ENCODE measurements at regions not wholly inside any gene's neighbourhood (a gene's known extent, or its start where the extent isn't known, plus 50 kb on each side); places are given as distances from the start of the nearest gene placed in this dataset.
"Not testable (repeated sequence)": the region's sequence is repeated elsewhere in the genome, so short reads cannot be mapped to it uniquely, and the experiment has no call there.

DNA sequence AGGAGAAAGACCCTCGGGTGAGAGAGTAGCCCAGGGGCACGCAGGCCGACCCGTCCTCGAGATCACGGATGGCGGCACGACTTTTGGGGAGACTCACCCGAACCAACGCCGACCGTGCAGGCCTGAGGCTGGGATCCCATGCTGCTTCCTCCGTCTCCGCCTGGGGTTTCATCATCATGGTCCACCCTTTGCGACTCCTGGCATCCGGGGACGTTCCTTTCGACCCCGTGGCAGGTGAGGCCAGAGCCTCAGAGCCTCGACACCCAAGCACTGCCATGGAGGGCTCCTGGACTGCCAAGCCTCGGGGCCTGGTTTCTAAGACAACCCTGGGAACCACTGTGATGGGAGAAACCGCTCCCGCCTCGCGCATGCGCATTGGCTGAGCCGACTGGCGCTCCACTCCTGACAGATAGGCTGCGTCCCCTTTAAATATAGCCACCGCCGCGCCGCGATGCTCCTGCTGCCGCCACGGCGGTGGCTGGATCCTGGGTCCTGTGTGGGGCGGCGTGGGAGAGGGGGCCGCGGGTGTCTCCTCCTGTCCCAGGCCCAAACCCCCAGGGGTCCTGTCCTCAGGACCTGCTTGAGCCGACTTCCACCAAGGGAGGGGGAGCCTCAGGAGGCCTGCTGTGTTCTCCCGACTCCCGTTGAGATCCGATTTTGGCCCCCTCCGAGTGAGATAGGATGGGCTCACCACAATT lies 481.6 kb downstream of the SPATA31A7 start:
- Mint-ChIP-seq H3K27ac (no peak overlapping the region), H3K27me3 (no peaks in the 10 kb centered on the region), H3K9me3 (peaks cover 34% of the 10 kb centered on the region), H3K36me3 (peaks cover 6% of the 10 kb centered on the region), H3K4me3 (no peak overlapping the region), H3K4me1 (ENCODE audit: low read depth) (no peaks in the 10 kb centered on the region)
- ChIA-PET POLR2A (no interaction called here), CTCF (no interaction called here)
- DNase-seq: no peak
- intact Hi-C loops (cut with micrococcal nuclease): no loop called here

DNA sequence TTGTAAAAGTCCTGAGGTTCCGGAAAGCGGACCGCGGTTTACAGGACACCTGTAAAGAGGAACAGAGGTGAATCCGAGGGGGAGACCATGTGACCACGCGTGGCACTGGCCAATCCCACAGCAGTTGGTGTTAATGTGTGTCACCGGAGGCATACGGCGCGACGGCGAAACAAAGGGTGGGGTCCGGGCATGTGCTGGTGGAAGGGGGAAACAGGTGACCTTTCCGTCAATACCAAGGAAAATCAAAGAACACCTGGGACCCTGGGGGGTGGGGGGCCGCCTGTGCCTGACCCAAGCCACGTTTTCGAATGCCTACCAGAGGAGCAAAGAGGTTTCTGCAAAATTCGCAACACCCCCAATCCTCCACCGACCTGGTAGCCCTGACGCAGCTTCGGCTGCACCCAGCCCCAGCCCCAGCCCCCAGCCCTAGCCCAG lies 482.3 kb downstream of the SPATA31A7 start:
- intact Hi-C loops (cut with micrococcal nuclease); CTCF ChIA-PET; H3K27me3 Mint-ChIP-seq; H3K27ac Mint-ChIP-seq; H3K4me1 Mint-ChIP-seq (ENCODE audit: low read depth); H3K4me3 Mint-ChIP-seq; POLR2A ChIA-PET; DNase-seq; H3K36me3 Mint-ChIP-seq: not testable (repeated sequence)
- H3K9me3 Mint-ChIP-seq: peaks cover 30% of the 10 kb centered on the region

DNA sequence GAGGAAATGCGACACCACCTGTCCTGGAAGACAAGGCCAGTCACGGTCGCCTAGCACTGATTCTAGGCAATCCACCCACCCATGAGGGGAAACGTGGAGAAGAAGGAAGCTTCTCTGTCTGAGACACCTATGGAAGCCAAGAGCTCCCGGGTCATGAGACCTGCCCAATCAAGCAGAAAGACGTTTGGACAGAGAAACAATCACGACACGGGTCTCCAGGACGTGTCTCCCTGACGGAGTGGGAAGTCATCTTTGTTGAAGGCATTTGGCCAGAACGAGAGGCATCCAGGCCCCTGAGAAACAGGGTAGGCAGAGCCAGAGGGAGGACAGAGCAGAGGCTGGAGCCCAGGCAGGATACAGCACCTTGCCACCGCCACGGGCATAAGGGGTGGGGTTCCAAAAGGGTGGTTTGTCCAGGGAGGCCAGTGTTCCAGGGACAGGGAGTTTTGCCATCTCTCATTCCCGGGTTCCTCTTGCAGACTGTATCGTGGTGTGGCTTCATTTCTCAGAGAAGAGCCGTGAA lies 482.9 kb downstream of the SPATA31A7 start:
- CTCF ChIA-PET; H3K27ac Mint-ChIP-seq; POLR2A ChIA-PET; H3K36me3 Mint-ChIP-seq; DNase-seq; H3K4me1 Mint-ChIP-seq (ENCODE audit: low read depth); H3K27me3 Mint-ChIP-seq; intact Hi-C loops (cut with micrococcal nuclease); H3K4me3 Mint-ChIP-seq: not testable (repeated sequence)
- peaks cover 28% of the 10 kb centered on the region for H3K9me3 Mint-ChIP-seq

DNA sequence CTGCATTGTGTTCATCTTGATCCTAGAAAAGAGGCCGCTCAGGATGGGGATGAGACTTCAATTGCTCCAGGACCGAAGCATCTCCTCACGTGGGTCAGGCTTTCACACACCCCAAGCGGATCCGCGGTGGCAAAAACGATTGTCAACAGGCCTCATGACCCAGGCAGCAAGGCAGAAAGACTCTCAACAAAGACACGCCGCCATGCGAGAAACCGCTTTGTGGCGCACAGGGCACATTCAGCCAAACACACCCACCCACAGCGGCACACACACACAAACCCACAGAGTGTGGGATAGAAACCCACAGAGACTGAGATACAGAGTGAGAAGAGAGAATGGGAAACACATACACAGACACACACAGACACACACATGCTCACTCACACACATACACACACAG lies 483.4 kb downstream of the SPATA31A7 start:
- DNase-seq: no peak
- ChIA-PET CTCF (no interaction called here), POLR2A (no interaction called here)
- H3K27ac Mint-ChIP-seq: no peak overlapping the region
- peaks cover 6% of the 10 kb centered on the region for H3K36me3 Mint-ChIP-seq
- intact Hi-C loops (cut with micrococcal nuclease): no loop called here
- no peaks in the 10 kb centered on the region for H3K27me3 Mint-ChIP-seq
- no peaks in the 10 kb centered on the region for H3K4me1 Mint-ChIP-seq (ENCODE audit: low read depth)
- no peak overlapping the region for H3K4me3 Mint-ChIP-seq
- H3K9me3 Mint-ChIP-seq: peaks cover 28% of the 10 kb centered on the region

DNA sequence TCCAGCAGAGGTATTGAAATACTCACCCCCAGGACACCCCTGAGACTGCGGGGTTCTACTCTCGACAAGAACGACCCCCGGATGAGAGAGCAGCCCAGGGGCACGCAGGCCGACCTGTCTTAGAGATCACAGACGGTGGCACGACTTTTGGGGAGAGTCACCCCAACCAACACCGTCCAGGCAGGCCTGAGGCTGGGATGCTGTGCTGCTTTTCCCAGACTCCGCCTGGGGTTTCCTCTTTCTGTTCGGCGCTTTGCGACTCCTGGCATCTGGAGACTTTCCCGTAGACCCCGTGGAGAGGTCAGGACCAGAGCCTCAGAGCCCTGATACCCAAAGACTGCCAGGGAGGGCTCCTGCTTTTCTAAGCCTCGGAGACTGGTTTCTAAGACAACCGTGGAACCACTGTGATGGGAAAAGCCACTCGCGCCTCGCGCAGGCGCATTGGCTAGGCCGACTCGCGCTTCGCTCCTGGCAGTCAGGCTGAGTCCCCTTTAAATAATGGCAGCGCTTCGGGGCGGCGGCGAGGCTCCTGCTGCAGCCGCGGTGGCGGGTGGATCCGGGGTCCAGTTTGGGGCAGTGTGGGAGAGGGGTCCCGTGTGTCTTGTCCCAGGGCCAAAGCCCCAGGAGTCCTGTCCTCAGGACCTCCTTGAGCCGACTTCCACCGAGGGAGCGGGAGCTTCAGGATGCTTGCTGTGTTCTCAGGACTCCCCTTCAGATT lies 484.0 kb downstream of the SPATA31A7 start:
- peaks cover 6% of the 10 kb centered on the region for H3K36me3 Mint-ChIP-seq
- DNase-seq: no peak
- H3K9me3 Mint-ChIP-seq: peaks cover 25% of the 10 kb centered on the region
- H3K4me3 Mint-ChIP-seq: no peak overlapping the region
- no peak overlapping the region for H3K27ac Mint-ChIP-seq
- no peaks in the 10 kb centered on the region for H3K27me3 Mint-ChIP-seq
- no peaks in the 10 kb centered on the region for H3K4me1 Mint-ChIP-seq (ENCODE audit: low read depth)
- ChIA-PET POLR2A (no interaction called here), CTCF (no interaction called here)
- intact Hi-C loops (cut with micrococcal nuclease): no loop called here

DNA sequence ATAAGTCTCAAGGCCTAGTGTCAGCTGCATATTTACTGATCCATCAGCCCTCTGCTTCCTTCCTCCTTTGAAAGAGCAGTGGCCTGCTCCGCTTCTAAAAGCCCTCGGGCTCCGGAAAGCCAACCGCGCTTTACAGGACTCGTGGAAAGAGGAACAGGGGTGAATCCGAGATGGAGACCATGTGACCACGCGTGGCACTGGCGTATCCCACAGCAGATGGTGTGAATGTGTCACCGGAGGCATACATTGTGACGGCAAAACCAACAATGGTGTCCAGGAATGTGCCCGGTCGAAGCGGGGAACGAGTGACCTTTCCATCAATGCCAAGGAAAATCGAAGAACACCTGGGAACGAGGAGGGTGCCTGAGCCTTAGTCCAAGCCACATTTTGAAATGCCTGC lies 484.6 kb downstream of the SPATA31A7 start:
- POLR2A ChIA-PET: no interaction called here
- CTCF ChIA-PET: no interaction called here
- H3K9me3 Mint-ChIP-seq: peaks cover 22% of the 10 kb centered on the region

DNA sequence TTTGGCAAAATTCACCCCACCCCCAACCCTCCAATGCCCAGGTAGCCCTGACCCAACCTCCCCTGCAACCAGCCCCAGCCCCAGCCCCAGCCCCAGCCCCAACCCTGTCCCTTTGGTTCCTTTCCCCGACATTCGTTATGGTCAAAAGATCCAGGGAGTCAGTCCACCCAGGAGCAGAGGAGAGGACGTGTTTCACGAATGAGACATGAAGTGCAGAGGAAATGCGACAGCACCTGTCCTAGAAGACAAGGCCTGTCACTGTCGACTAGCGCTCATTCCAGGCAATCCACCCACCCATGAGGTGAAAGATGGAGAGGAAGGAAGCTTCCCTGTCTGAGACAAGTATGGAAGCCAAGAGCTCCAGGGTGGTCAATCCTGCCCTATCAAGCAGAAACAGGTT lies 485.0 kb downstream of the SPATA31A7 start:
- intact Hi-C loops (cut with micrococcal nuclease): no loop called here
- no peak overlapping the region for H3K4me3 Mint-ChIP-seq
- CTCF ChIA-PET: no interaction called here

More for the DNA sequence above, 484.6 kb downstream of the SPATA31A7 start:
- DNase-seq: no peak
- Mint-ChIP-seq H3K4me3 (no peak overlapping the region), H3K27ac (no peak overlapping the region), H3K27me3 (no peaks in the 10 kb centered on the region), H3K36me3 (peaks cover 4% of the 10 kb centered on the region), H3K4me1 (ENCODE audit: low read depth) (no peaks in the 10 kb centered on the region)
- intact Hi-C loops (cut with micrococcal nuclease): no loop called here

More for the DNA sequence above, 485.0 kb downstream of the SPATA31A7 start:
- peaks cover 2% of the 10 kb centered on the region for H3K36me3 Mint-ChIP-seq
- POLR2A ChIA-PET: no interaction called here
- DNase-seq: no peak
- no peaks in the 10 kb centered on the region for H3K27me3 Mint-ChIP-seq
- peaks cover 20% of the 10 kb centered on the region for H3K9me3 Mint-ChIP-seq
- H3K27ac Mint-ChIP-seq: no peak overlapping the region
- no peaks in the 10 kb centered on the region for H3K4me1 Mint-ChIP-seq (ENCODE audit: low read depth)
